ENCODE measurements at regions not wholly inside any gene's neighbourhood (a gene's known extent, or its start where the extent isn't known, plus 50 kb on each side); places are given as distances from the start of the nearest gene placed in this dataset.

- no peak for DNase-seq (ENCODE audit: low read depth in 2 of 2, low spot score in 1 of 2)
Observed at GRCh38 chr3:178451799-178452198, 84.4 kb upstream of the KCNMB2 start.

GRCh38 chr3:178454726-178455125 is 81.5 kb upstream of the KCNMB2 start:
- DNase-seq (ENCODE audit: low read depth in 2 of 2, low spot score in 1 of 2), result no peak

GRCh38 chr3:178455226-178455625 is 81.0 kb upstream of the KCNMB2 start:
- DNase-seq (ENCODE audit: low read depth in 2 of 2, low spot score in 1 of 2), result no peak

- no peak for DNase-seq (ENCODE audit: low read depth in 2 of 2, low spot score in 1 of 2)
Observed at GRCh38 chr3:178455946-178456345, 80.3 kb upstream of the KCNMB2 start.

GRCh38 chr3:178456621-178457285 is 79.5 kb upstream of the KCNMB2 start:
- no peak for DNase-seq (ENCODE audit: low read depth in 2 of 2, low spot score in 1 of 2)

- no peak for DNase-seq (ENCODE audit: low read depth in 2 of 2, low spot score in 1 of 2)
Observed at GRCh38 chr3:178457511-178457910, 78.7 kb upstream of the KCNMB2 start.

- DNase-seq (ENCODE audit: low read depth in 2 of 2, low spot score in 1 of 2), result no peak
Observed at GRCh38 chr3:178458313-178459037, 77.8 kb upstream of the KCNMB2 start.

GRCh38 chr3:178459038-178459410 is 77.2 kb upstream of the KCNMB2 start:
- DNase-seq (ENCODE audit: low read depth in 2 of 2, low spot score in 1 of 2), result no peak

- DNase-seq (ENCODE audit: low read depth in 2 of 2, low spot score in 1 of 2), result no peak
Observed at GRCh38 chr3:178465260-178466180, 70.7 kb upstream of the KCNMB2 start.

GRCh38 chr3:178472941-178473340 is 63.3 kb upstream of the KCNMB2 start:
- no peak for DNase-seq (ENCODE audit: low read depth in 2 of 2, low spot score in 1 of 2)

GRCh38 chr3:178474526-178474925 is 61.7 kb upstream of the KCNMB2 start:
- no peak for DNase-seq (ENCODE audit: low read depth in 2 of 2, low spot score in 1 of 2)

- DNase-seq (ENCODE audit: low read depth in 2 of 2, low spot score in 1 of 2), result no peak
Observed at GRCh38 chr3:178475062-178475461, 61.2 kb upstream of the KCNMB2 start.

GRCh38 chr3:178476886-178477285 is 59.4 kb upstream of the KCNMB2 start:
- DNase-seq (ENCODE audit: low read depth in 2 of 2, low spot score in 1 of 2), result no peak

GRCh38 chr3:178479446-178479845 is 56.8 kb upstream of the KCNMB2 start:
- no peak for DNase-seq (ENCODE audit: low read depth in 2 of 2, low spot score in 1 of 2)

- no peak for DNase-seq (ENCODE audit: low read depth in 2 of 2, low spot score in 1 of 2)
Observed at GRCh38 chr3:178479860-178480259, 56.4 kb upstream of the KCNMB2 start.

GRCh38 chr3:178480274-178480673 is 56.0 kb upstream of the KCNMB2 start:
- no peak for DNase-seq (ENCODE audit: low read depth in 2 of 2, low spot score in 1 of 2)

GRCh38 chr3:178480795-178481194 is 55.4 kb upstream of the KCNMB2 start:
- no peak for DNase-seq (ENCODE audit: low read depth in 2 of 2, low spot score in 1 of 2)

GRCh38 chr3:178482981-178483380 is 53.3 kb upstream of the KCNMB2 start:
- no peak for DNase-seq (ENCODE audit: low read depth in 2 of 2, low spot score in 1 of 2)

- no peak for DNase-seq (ENCODE audit: low read depth in 2 of 2, low spot score in 1 of 2)
Observed at GRCh38 chr3:178483704-178484103, 52.5 kb upstream of the KCNMB2 start.

- no peak for DNase-seq (ENCODE audit: low read depth in 2 of 2, low spot score in 1 of 2)
Observed at GRCh38 chr3:178485756-178486155, 50.5 kb upstream of the KCNMB2 start.
